ENCODE measurements at regions not wholly inside any gene's neighbourhood (a gene's known extent, or its start where the extent isn't known, plus 50 kb on each side); places are given as distances from the start of the nearest gene placed in this dataset.
"Not testable (repeated sequence)": the region's sequence is repeated elsewhere in the genome, so short reads cannot be mapped to it uniquely, and the experiment has no call there.

DNA sequence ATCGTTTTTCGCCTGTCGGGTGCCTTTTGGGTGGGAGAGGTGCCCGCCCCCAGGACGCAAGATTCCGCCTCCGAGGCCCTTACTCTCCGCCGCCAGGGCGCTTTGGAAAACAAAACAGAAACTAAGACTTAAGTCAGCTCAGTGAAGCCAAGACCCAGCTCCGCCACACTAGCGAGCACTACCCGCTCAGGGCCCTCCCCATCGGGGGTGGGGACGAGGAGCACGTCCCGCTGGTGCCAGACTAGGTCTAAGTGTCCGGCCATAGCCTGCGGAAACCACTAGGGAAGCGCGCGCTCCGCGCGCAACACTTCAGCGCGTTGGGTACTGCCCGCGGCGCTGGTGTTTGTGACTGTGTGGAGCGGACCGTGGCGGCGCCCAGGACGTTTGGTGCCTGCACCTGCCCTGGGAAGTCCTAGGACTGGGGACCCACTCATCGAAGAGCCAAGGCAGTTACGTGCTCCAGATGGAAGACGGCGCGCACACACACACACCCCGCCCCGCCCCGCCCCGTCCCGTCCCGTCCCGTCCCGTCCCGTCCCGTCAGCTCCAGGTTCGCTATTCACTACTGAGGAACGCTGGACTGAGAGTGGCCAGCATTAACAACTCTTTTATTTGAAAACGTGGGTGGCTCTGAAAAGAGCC, 57.6 kb upstream of the BOLA1 start:
- not testable (repeated sequence) for H3K27me3 ChIP-seq (replicated peaks; ENCODE audit: control insufficient read depth, insufficient read depth, low read length, poor library complexity, severe bottlenecking); H3K4me3 ChIP-seq (ENCODE audit: insufficient read depth, low read depth, low read length, poor library complexity, severe bottlenecking); H3K9me3 ChIP-seq (ENCODE audit: control insufficient read depth, low read length); H3K36me3 ChIP-seq (ENCODE audit: control insufficient read depth, insufficient read depth, low read length); H3K27ac ChIP-seq (ENCODE audit: insufficient read depth, low read length, poor library complexity, severe bottlenecking); DNase-seq
- H3K4me1 ChIP-seq (ENCODE audit: control insufficient read depth, insufficient read depth, low read length, poor library complexity, severe bottlenecking), result peaks cover 17% of the 10 kb centered on the region

DNA sequence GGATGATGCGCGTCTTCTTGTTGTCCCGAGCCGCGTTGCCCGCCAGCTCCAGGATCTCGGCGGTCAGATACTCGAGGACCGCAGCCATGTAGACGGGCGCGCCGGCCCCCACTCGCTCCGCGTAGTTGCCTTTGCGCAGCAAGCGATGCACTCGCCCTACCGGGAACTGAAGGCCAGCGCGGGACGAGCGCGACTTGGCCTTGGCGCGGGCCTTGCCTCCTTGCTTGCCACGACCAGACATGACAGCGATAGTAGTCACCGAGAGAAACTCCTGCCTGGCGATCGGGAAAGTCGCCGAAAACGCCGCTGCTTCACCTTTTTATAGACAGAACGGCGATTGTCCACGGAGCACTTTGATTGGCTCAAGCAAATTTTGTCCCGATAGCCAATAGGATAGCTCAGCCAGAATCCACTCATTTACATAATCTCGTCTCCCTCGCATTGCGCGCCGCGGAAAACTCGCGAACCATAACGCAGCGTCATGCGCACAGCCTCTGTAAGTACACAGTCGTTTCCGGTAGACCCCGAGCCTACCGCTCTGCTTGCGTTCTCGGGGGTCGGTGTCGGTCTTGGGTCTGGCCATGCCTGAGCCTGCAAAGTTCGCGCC, 56.8 kb upstream of the BOLA1 start:
- not testable (repeated sequence) for H3K27me3 ChIP-seq (replicated peaks; ENCODE audit: control insufficient read depth, insufficient read depth, low read length, poor library complexity, severe bottlenecking); DNase-seq; H3K27ac ChIP-seq (ENCODE audit: insufficient read depth, low read length, poor library complexity, severe bottlenecking); H3K36me3 ChIP-seq (ENCODE audit: control insufficient read depth, insufficient read depth, low read length); H3K4me3 ChIP-seq (ENCODE audit: insufficient read depth, low read depth, low read length, poor library complexity, severe bottlenecking); H3K9me3 ChIP-seq (ENCODE audit: control insufficient read depth, low read length)
- H3K4me1 ChIP-seq (ENCODE audit: control insufficient read depth, insufficient read depth, low read length, poor library complexity, severe bottlenecking), result peaks cover 17% of the 10 kb centered on the region

DNA sequence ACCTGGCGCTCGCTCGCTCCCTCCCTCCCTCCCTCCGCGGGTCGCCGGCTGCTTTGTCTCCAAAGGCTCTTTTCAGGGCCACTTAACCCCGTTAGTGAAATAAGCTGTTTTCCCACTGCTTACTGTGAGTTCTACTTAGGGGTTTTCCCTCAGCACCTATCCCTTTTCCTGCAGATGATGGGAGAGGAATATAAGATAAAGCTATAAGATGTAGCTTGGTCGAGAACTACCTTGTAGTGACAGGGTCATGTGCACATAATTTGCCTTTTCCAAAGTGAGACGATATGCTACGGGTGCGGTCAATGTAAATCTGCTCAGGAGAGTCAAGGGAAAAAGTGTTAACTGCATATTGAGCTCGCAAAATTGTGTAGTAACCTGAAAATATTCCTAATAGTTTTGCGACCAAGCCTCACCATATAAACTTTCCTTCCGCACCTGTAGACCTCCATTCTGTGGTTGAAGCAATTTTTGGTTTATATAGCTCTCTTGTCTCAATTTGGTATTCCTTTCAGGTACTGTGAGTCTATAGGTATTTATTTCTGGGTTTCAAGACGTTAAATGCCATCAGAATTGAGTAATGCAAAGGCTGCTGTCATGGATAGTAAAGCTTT, 55.8 kb upstream of the BOLA1 start:
- peak overlapping the region; percentile 73 for H3K27ac ChIP-seq (ENCODE audit: insufficient read depth, low read length, poor library complexity, severe bottlenecking)
- peaks cover 17% of the 10 kb centered on the region for H3K4me1 ChIP-seq (ENCODE audit: control insufficient read depth, insufficient read depth, low read length, poor library complexity, severe bottlenecking)
- DNase-seq, result no peak
- H3K36me3 ChIP-seq (ENCODE audit: control insufficient read depth, insufficient read depth, low read length), result peaks cover 4% of the 10 kb centered on the region
- peak overlapping the region; percentile 68 for H3K4me3 ChIP-seq (ENCODE audit: insufficient read depth, low read depth, low read length, poor library complexity, severe bottlenecking)
- no peaks in the 10 kb centered on the region for H3K9me3 ChIP-seq (ENCODE audit: control insufficient read depth, low read length)
- no peaks in the 10 kb centered on the region for H3K27me3 ChIP-seq (replicated peaks; ENCODE audit: control insufficient read depth, insufficient read depth, low read length, poor library complexity, severe bottlenecking)

DNA sequence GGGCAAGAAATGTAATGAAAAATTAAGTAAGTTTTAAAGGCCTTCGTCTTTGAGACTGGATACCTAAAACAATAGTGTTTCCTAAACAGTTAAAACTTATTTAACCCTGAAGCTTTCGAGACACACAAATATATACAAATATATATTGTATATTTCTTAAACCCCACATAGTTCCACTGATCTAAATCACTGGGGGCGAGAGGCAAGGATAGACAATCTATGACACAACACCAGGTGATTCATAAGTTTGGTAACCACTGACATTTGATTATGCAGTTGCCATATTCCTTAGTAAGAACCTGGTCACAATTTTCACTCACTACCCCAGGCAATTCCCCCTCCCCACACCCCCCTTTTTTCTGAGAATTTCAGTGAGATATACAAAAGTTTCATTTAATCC, 55.3 kb upstream of the BOLA1 start:
- peak overlapping the region; percentile 73 for H3K27ac ChIP-seq (ENCODE audit: insufficient read depth, low read length, poor library complexity, severe bottlenecking)
- H3K4me1 ChIP-seq (ENCODE audit: control insufficient read depth, insufficient read depth, low read length, poor library complexity, severe bottlenecking), result peaks cover 17% of the 10 kb centered on the region
- no peaks in the 10 kb centered on the region for H3K27me3 ChIP-seq (replicated peaks; ENCODE audit: control insufficient read depth, insufficient read depth, low read length, poor library complexity, severe bottlenecking)
- no peaks in the 10 kb centered on the region for H3K9me3 ChIP-seq (ENCODE audit: control insufficient read depth, low read length)
- no peak for DNase-seq
- H3K4me3 ChIP-seq (ENCODE audit: insufficient read depth, low read depth, low read length, poor library complexity, severe bottlenecking), result peak overlapping the region; percentile 68
- H3K36me3 ChIP-seq (ENCODE audit: control insufficient read depth, insufficient read depth, low read length), result peaks cover 4% of the 10 kb centered on the region

DNA sequence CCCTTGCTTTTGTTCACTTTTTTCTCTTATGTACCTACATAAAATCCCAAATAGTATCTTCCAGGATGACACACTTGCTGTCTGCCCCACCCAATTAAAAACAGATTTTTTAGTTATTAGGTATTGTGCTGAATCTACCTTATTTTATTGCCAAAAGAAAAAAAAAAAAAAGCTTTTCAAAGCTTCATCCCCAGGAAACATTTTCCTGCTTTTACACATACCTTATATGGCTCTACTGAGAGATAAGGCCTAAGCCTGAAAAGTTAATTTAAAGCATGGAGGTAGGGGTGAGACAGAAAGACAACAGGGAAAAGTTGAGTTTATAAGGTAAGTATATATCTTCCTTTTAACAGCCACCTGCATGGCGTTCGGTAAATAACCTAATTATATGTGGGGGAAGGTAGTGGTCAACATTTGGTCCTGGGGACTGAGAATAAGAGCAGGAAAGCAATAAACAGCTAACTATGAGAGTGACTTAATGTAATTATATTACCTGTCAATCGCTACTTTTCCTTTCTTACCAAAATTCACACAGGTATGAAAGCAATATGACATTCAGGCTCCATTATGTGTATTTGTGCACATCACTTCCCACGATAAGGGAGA, 54.6 kb upstream of the BOLA1 start:
- no peak for DNase-seq
- H3K36me3 ChIP-seq (ENCODE audit: control insufficient read depth, insufficient read depth, low read length), result peaks cover 4% of the 10 kb centered on the region
- peak overlapping the region; percentile 6 for H3K4me3 ChIP-seq (ENCODE audit: insufficient read depth, low read depth, low read length, poor library complexity, severe bottlenecking)
- no peaks in the 10 kb centered on the region for H3K27me3 ChIP-seq (replicated peaks; ENCODE audit: control insufficient read depth, insufficient read depth, low read length, poor library complexity, severe bottlenecking)
- peaks cover 24% of the 10 kb centered on the region for H3K4me1 ChIP-seq (ENCODE audit: control insufficient read depth, insufficient read depth, low read length, poor library complexity, severe bottlenecking)
- no peaks in the 10 kb centered on the region for H3K9me3 ChIP-seq (ENCODE audit: control insufficient read depth, low read length)
- peak overlapping the region; percentile 73 for H3K27ac ChIP-seq (ENCODE audit: insufficient read depth, low read length, poor library complexity, severe bottlenecking)

DNA sequence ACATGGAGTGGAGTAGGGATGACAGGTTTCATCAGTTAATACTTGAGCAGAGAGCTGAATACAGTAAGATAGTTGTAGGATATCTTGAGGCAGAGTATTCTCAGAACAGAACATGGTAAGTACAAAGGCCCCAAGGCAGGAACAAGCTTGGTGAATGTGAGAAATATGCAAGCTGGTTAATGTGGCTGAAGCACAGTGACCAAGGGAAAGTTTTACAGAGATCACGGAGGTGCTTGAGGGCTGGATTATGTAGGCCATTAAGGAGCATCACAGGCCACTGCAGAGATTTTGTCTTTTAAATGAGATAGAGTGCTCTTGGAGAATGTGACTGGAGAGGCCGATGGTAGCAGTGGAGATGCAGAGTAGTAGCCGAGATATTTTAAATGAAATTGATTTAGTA, 54.0 kb upstream of the BOLA1 start:
- Histone ChIP-seq H3K36me3 (ENCODE audit: control insufficient read depth, insufficient read depth, low read length) (peaks cover 4% of the 10 kb centered on the region), H3K27me3 (replicated peaks; ENCODE audit: control insufficient read depth, insufficient read depth, low read length, poor library complexity, severe bottlenecking) (no peaks in the 10 kb centered on the region), H3K27ac (ENCODE audit: insufficient read depth, low read length, poor library complexity, severe bottlenecking) (peak overlapping the region; percentile 73), H3K9me3 (ENCODE audit: control insufficient read depth, low read length) (no peaks in the 10 kb centered on the region), H3K4me1 (ENCODE audit: control insufficient read depth, insufficient read depth, low read length, poor library complexity, severe bottlenecking) (peaks cover 25% of the 10 kb centered on the region), H3K4me3 (ENCODE audit: insufficient read depth, low read depth, low read length, poor library complexity, severe bottlenecking) (no peak overlapping the region)
- no peak for DNase-seq

DNA sequence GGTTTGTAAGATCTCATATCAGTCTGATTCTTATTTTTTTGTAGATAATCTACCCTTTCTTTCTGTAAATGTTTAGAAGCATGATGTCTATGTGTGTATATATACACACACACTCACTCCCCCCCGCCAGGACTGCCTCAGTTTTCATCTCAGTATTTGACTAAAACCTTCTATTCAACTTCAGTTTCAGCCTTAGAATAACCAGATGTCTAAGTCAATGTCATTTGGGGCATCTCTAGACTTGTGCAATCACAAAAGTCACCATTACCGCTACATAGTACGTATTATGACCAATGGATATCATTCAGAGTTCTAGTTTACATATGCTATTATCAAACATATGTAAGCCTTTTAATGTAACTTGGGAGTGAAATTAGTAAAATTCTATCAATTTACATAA, 53.3 kb upstream of the BOLA1 start:
- H3K27me3 ChIP-seq (replicated peaks; ENCODE audit: control insufficient read depth, insufficient read depth, low read length, poor library complexity, severe bottlenecking), result no peaks in the 10 kb centered on the region
- H3K4me1 ChIP-seq (ENCODE audit: control insufficient read depth, insufficient read depth, low read length, poor library complexity, severe bottlenecking), result peaks cover 25% of the 10 kb centered on the region
- H3K27ac ChIP-seq (ENCODE audit: insufficient read depth, low read length, poor library complexity, severe bottlenecking), result no peak overlapping the region
- H3K4me3 ChIP-seq (ENCODE audit: insufficient read depth, low read depth, low read length, poor library complexity, severe bottlenecking), result no peak overlapping the region
- H3K36me3 ChIP-seq (ENCODE audit: control insufficient read depth, insufficient read depth, low read length), result peaks cover 4% of the 10 kb centered on the region
- no peaks in the 10 kb centered on the region for H3K9me3 ChIP-seq (ENCODE audit: control insufficient read depth, low read length)
- no peak for DNase-seq

DNA sequence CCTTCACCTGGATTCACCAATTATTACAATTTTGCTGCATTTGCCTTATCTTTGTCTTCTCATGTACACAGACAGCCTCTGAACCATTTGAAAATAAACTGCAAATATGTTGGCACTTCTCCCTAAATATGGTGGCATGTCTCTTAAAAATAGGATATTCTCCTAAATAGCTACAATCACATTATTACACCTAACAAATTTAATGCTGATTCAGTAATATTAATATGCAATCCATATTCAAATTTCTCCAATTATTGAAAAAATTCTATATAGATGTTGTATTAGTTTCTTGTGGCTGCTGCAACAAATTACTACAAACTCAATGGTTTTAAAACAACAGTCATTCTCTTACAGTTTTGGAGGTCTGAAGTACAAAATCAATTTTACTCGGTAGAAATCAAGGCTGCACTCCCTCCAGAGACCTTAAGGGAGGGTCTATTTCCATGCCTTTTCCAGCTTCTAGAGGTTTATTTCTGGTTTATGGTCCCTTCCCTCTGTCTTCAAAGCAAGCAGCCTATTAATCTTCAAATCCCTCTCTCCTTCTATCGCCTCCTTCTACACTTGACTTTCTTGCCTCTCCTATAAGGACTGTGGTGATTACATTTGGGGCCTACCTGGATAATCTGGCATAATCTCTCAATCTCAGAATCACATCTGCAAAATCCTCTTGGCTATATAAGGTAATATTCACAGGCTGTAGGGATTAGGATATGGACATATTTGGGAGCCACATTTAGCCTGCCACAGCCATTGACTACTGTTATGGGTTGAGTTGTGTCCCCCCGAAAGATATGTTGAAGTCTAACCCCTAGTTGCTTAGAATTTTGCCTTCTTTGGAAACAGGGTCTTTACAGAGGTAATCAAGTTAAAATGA, 52.5 kb upstream of the BOLA1 start:
- no peak for DNase-seq
- H3K9me3 ChIP-seq (ENCODE audit: control insufficient read depth, low read length), result no peaks in the 10 kb centered on the region
- H3K4me3 ChIP-seq (ENCODE audit: insufficient read depth, low read depth, low read length, poor library complexity, severe bottlenecking), result no peak overlapping the region
- H3K4me1 ChIP-seq (ENCODE audit: control insufficient read depth, insufficient read depth, low read length, poor library complexity, severe bottlenecking), result peaks cover 25% of the 10 kb centered on the region
- H3K27me3 ChIP-seq (replicated peaks; ENCODE audit: control insufficient read depth, insufficient read depth, low read length, poor library complexity, severe bottlenecking), result no peaks in the 10 kb centered on the region
- peaks cover 4% of the 10 kb centered on the region for H3K36me3 ChIP-seq (ENCODE audit: control insufficient read depth, insufficient read depth, low read length)
- H3K27ac ChIP-seq (ENCODE audit: insufficient read depth, low read length, poor library complexity, severe bottlenecking), result no peak overlapping the region

DNA sequence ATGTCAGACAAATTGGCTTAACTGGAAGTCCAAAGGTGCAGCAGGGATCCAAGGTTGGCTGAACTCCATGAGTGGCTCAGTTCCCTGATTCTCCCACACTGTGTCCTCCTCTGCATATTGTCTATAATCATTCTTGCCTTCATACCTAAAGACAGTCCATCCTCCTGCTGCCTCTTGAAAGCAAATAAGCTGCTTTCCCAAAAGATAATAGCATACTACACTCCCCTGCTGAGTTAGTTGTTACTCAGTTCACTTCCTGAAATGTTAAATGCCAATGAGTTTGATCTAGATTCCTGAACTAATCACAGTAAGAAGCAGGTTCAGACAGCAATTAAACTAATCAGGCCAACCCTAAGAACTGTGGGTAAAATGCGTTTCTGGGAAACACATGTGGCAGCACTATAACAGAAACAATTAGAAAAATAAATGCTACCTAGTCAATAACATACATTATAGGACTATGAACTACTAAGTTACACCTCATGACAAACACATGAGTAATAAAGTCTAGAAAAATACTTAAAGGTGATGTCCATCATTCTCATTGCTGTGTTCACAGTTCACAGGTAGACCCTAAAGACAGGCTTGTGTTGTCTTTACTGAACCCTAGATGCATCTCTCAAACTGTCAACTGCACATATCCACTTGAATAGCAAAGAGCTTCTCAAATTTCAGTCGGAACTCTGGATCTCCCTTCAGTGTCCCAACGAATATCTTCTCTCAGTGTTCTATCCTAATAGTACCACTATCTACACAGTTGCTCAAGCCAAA, 50.8 kb upstream of the BOLA1 start:
- no peak for DNase-seq
- Histone ChIP-seq H3K4me1 (ENCODE audit: control insufficient read depth, insufficient read depth, low read length, poor library complexity, severe bottlenecking) (peaks cover 25% of the 10 kb centered on the region), H3K27me3 (replicated peaks; ENCODE audit: control insufficient read depth, insufficient read depth, low read length, poor library complexity, severe bottlenecking) (no peaks in the 10 kb centered on the region), H3K36me3 (ENCODE audit: control insufficient read depth, insufficient read depth, low read length) (peaks cover 4% of the 10 kb centered on the region), H3K4me3 (ENCODE audit: insufficient read depth, low read depth, low read length, poor library complexity, severe bottlenecking) (peak overlapping the region; percentile 20), H3K9me3 (ENCODE audit: control insufficient read depth, low read length) (no peaks in the 10 kb centered on the region), H3K27ac (ENCODE audit: insufficient read depth, low read length, poor library complexity, severe bottlenecking) (no peak overlapping the region)
